K562 (cell line): ENCODE measurements at regions not wholly inside any gene's neighbourhood (a gene's known extent, or its start where the extent isn't known, plus 50 kb on each side); places are given as distances from the start of the nearest gene placed in this dataset.

Source experiments
- ATAC-seq: fragments of 200-7000 bp; cut with Tn5 transposase; 3 replicates; pipeline ENCODE4 v1.9.1; 2020; ENCODE audit warnings: moderate library complexity
- BruUV-seq: library from RNA; stranded (reverse); fragments of 400-500 nt; replicated peaks from 2 replicates; lab custom pipeline; 2021; lab: Mats Ljungman, UMichigan
- CTCF ChIA-PET: fragments of 300-600 bp; formaldehyde crosslinking; extraction: SDS; loops from one replicate; lab custom pipeline; 2021; ENCODE audit warnings: low intra/inter-chr PET ratio; lab: Yijun Ruan, JAX
- POLR2A ChIA-PET: fragments of 300-600, 350-650 bp; sonication (Branson Sonifier 250); formaldehyde crosslinking; extraction: SDS; loops from one replicate; lab custom pipeline; 2021; ENCODE audit warnings: antibody characterized with exemption, inconsistent platforms; lab: Yijun Ruan, JAX
- DNase-seq, 4 experiments: peaks; one replicate each; pipeline versions ENCODE4 v3.0.0 to v3.0.0-alpha.2; 2011 to 2018; ENCODE audit warnings: low spot score in 3 of 4, mixed read lengths in 3 of 4; ENCODE audit errors: extremely low read depth in 1 of 4
- FAIRE-seq: peaks from 2 replicates; lab custom pipeline; 2011; peaks lifted over from hg19 to GRCh38; lab: Jason Lieb, UNC
- H2AFZ ChIP-seq: 2 replicates; pipeline ENCODE4 v1.6.0; 2011; ENCODE audit warnings: low read depth, low read length, control low read depth, inconsistent platforms
- H3K27ac ChIP-seq: fragments of 200-600 bp; 3 replicates; pipeline ENCODE4 v1.8.0; 2011; ENCODE audit warnings: low read depth, mild to moderate bottlenecking, control low read depth, inconsistent platforms, low read length, moderate library complexity, mixed read lengths; ENCODE audit errors: extremely low read depth
- H3K27me3 ChIP-seq, 2 experiments: fragments of 300-600 bp in 1 of 2; 2 replicates in 1 of 2; 3 replicates in 1 of 2; pipeline versions ENCODE4 v1.6.0 to v1.8.0; 2011; ENCODE audit warnings: inconsistent platforms in 2 of 2, low read length in 2 of 2, mild to moderate bottlenecking in 1 of 2, mixed read lengths in 1 of 2, moderate library complexity in 1 of 2; ENCODE audit not compliant: control insufficient read depth in 2 of 2, insufficient read depth in 2 of 2
- H3K36me3 ChIP-seq: fragments of 300-600 bp; 3 replicates; pipeline ENCODE4 v1.8.0; 2011; ENCODE audit warnings: mild to moderate bottlenecking, low read length, inconsistent platforms; ENCODE audit not compliant: control insufficient read depth, insufficient read depth
- H3K4me1 ChIP-seq, 2 experiments: fragments of 200-600 bp in 1 of 2; replicated peaks in 1 of 2; 2 replicates in 1 of 2; 3 replicates in 1 of 2; pipeline versions ENCODE4 v1.5.1 to v1.8.0; 2011; ENCODE audit warnings: inconsistent platforms in 2 of 2, low read length in 2 of 2, mild to moderate bottlenecking in 1 of 2, mixed read lengths in 1 of 2, moderate library complexity in 1 of 2; ENCODE audit not compliant: control insufficient read depth in 2 of 2, insufficient read depth in 2 of 2
- H3K4me2 ChIP-seq: 2 replicates; pipeline ENCODE4 v1.6.1; 2011; ENCODE audit warnings: low read length, control low read depth, inconsistent platforms, mixed read lengths; ENCODE audit not compliant: insufficient read depth
- H3K4me3 ChIP-seq: fragments of 200-600 bp; sonication (generic), shearing (Covaris generic); 2 replicates; pipeline ENCODE4 v1.5.1; 2016; ENCODE audit warnings: control low read depth, inconsistent platforms
- H3K79me2 ChIP-seq: fragments of 200-600 bp; 3 replicates; pipeline ENCODE4 v1.8.0; 2011; ENCODE audit warnings: low read length, inconsistent platforms; ENCODE audit not compliant: control insufficient read depth, insufficient read depth
- H3K9ac ChIP-seq, 2 experiments: 2 replicates each; pipeline versions ENCODE4 v1.6.0 to v1.6.1; 2011; ENCODE audit warnings: low read depth in 2 of 2, low read length in 2 of 2, control low read depth in 1 of 2, inconsistent platforms in 1 of 2, mild to moderate bottlenecking in 1 of 2, mixed read lengths in 1 of 2; ENCODE audit not compliant: insufficient read depth in 1 of 2
- H3K9me1 ChIP-seq: one replicate; pipeline ENCODE4 v1.6.0; 2011; ENCODE audit warnings: inconsistent platforms, mild to moderate bottlenecking, low read length, moderate library complexity; ENCODE audit not compliant: control insufficient read depth, insufficient read depth
- H3K9me3 ChIP-seq: replicated peaks from 2 replicates; pipeline ENCODE4 v1.5.1; 2011; ENCODE audit warnings: low read depth, low read length, inconsistent platforms; ENCODE audit not compliant: control insufficient read depth, insufficient read depth
- H4K20me1 ChIP-seq: replicated peaks from 2 replicates; pipeline ENCODE4 v1.6.1; 2011; ENCODE audit warnings: low read length, inconsistent platforms, mixed read lengths; ENCODE audit not compliant: control insufficient read depth, insufficient read depth
- ATF2 ChIP-seq: sonication (generic); formaldehyde crosslinking; IDR thresholded peaks from 2 replicates; pipeline ENCODE4 v1.8.1; 2022; ENCODE audit warnings: missing genetic modification reagents
- ESRRA ChIP-seq: fragments of 450-650 bp; IDR thresholded peaks from 2 replicates; pipeline ENCODE4 v1.6.1; 2014; ENCODE audit warnings: low read depth, mild to moderate bottlenecking, moderate library complexity, borderline replicate concordance
- NRF1 ChIP-seq, 2 experiments: fragments of 450-650 bp; IDR thresholded peaks in 1 of 2; conservative IDR thresholded peaks in 1 of 2; 2 replicates each; pipeline ENCODE4 v1.6.1; 2014; ENCODE audit warnings: mild to moderate bottlenecking in 2 of 2
- PRPF4 ChIP-seq: fragments of 200-400 bp; formaldehyde crosslinking; IDR thresholded peaks from one replicate; pipeline ENCODE4 v1.6.1; 2017; ENCODE audit warnings: low read length, low read depth, mild to moderate bottlenecking; ENCODE audit not compliant: insufficient read depth, poor library complexity, severe bottlenecking
- RUNX1 ChIP-seq: sonication (generic); IDR thresholded peaks from 2 replicates; pipeline ENCODE4 v1.6.1; 2016; ENCODE audit warnings: antibody characterized with exemption, low read depth
- SMARCE1 ChIP-seq: fragments of 450-650 bp; IDR thresholded peaks from 2 replicates; pipeline ENCODE4 v1.7.1; 2016; ENCODE audit warnings: mild to moderate bottlenecking
- SMC3 ChIP-seq: conservative IDR thresholded peaks from 2 replicates; pipeline ENCODE4 v1.6.1; 2011; ENCODE audit warnings: low read depth, low read length, improper control_type of control experiment; ENCODE audit not compliant: insufficient read depth
- ZNF232 ChIP-seq: sonication (generic); formaldehyde crosslinking; IDR thresholded peaks from 2 replicates; pipeline ENCODE4 v1.8.0; 2022; ENCODE audit warnings: mild to moderate bottlenecking, missing genetic modification reagents
- ZNF551 ChIP-seq: fragments of 250-450 bp; sonication (Bioruptor Pico); IDR thresholded peaks from 2 replicates; pipeline ENCODE4 v1.5.0; 2021; ENCODE audit warnings: mild to moderate bottlenecking, moderate library complexity
- ZNF695 ChIP-seq: fragments of 450-650 bp; formaldehyde crosslinking; IDR thresholded peaks from 2 replicates; pipeline ENCODE4 v1.4.0; 2020; ENCODE audit warnings: mild to moderate bottlenecking, moderate library complexity
- WGBS: fragments of 100-300 bp; shearing (Covaris generic); methylation state at CpG from one replicate; pipeline ENCODE4 v1.1.6; 2016; ENCODE audit warnings: low coverage, mixed read lengths; ENCODE audit not compliant: insufficient coverage; ENCODE audit errors: missing lambda C conversion rate; 5-methylcytosine and 5-hydroxymethylcytosine counted together
- in situ Hi-C: fragments of 300-500 bp; cut with MboI; formaldehyde crosslinking; loops from 4 replicates; pipeline ENCODE4 v1.15.0; 2018; ENCODE audit warnings: inconsistent platforms, mixed read lengths
- intact Hi-C: fragments of 100-400 bp; cut with micrococcal nuclease; formaldehyde crosslinking; loops from 2 replicates; pipeline ENCODE4 v1.14.2; 2022
- TF ChIP-seq, protein P1 (sequence below): IDR thresholded peaks from 2 replicates; pipeline ENCODE4 v1.6.1; 2012; ENCODE audit warnings: low read depth, low read length, improper control_type of control experiment, borderline replicate concordance
- TF ChIP-seq, protein P2 (sequence below): fragments of 250-450 bp; sonication (Bioruptor Pico); IDR thresholded peaks from 2 replicates; pipeline ENCODE4 v1.5.0; 2021

DNA sequence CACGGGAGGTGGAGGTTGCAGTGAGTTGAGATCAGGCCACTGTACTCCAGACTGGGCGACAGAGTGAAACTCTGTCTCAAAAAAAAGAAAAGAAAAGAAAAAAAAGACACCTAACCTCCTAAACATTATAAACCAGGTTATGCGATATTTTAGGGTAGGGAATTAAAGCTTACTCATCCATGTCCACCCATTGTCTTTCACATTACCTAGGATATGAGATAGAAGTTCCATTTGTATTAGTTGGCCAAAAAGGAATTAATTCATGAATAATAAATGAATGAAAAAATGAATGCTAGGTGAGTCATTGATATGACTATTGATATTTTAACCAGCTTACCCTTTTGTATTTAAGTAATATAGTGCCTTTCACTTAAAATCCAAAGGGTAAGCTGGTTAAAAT lies 132.9 kb downstream of the FAM161A start (continued):
- TF ChIP-seq, protein P1, sequence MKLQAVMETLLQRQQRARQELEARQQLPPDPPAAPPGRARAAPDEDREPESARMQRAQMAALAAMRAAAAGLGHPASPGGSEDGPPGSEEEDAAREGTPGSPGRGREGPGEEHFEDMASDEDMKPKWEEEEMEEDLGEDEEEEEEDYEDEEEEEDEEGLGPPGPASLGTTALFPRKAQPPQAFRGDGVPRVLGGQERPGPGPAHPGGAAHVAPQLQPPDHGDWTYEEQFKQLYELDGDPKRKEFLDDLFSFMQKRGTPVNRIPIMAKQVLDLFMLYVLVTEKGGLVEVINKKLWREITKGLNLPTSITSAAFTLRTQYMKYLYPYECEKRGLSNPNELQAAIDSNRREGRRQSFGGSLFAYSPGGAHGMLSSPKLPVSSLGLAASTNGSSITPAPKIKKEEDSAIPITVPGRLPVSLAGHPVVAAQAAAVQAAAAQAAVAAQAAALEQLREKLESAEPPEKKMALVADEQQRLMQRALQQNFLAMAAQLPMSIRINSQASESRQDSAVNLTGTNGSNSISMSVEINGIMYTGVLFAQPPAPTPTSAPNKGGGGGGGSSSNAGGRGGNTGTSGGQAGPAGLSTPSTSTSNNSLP = no peak
- TF ChIP-seq ZNF695 (CRISPR knock-in tag) = no peak

GRCh38 chr2:61718965-61719364 lies 134.9 kb downstream of the FAM161A start:
- H3K27me3 ChIP-seq = peaks cover 0 to 29% of the 10 kb centered on the region in 2 experiments; a peak in 2 of 5 replicates
- H3K9ac ChIP-seq = no peak overlapping the region
- H3K27ac ChIP-seq = no peak overlapping the region
- H3K9me1 ChIP-seq = no peaks in the 10 kb centered on the region
- 0 out of 2 replicates have a peak overlapping the region, but pooled peaks have one; percentile 27 for H2AFZ ChIP-seq
- H3K9me3 ChIP-seq = no peaks in the 10 kb centered on the region
- no peak for ATAC-seq
- TF ChIP-seq NRF1 (conservative IDR thresholded peaks at IDR 0.05 in 1 of 2, IDR thresholded peaks at IDR 0.05 in 1 of 2) = no peak
- no peak for TF ChIP-seq ATF2 (CRISPR knock-in tag)
- TF ChIP-seq ZNF551 (CRISPR knock-in tag) = no peak
- TF ChIP-seq SMC3 = no peak
- TF ChIP-seq RUNX1 = no peak
- TF ChIP-seq SMARCE1 = no peak
- TF ChIP-seq, protein P2, sequence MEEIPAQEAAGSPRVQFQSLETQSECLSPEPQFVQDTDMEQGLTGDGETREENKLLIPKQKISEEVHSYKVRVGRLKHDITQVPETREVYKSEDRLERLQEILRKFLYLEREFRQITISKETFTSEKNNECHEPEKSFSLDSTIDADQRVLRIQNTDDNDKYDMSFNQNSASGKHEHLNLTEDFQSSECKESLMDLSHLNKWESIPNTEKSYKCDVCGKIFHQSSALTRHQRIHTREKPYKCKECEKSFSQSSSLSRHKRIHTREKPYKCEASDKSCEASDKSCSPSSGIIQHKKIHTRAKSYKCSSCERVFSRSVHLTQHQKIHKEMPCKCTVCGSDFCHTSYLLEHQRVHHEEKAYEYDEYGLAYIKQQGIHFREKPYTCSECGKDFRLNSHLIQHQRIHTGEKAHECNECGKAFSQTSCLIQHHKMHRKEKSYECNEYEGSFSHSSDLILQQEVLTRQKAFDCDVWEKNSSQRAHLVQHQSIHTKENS (CRISPR knock-in tag) = no peak
- no peak for TF ChIP-seq PRPF4
- no peak for TF ChIP-seq ZNF232 (CRISPR knock-in tag)
- TF ChIP-seq ESRRA = no peak
- no peak overlapping the region for H3K4me2 ChIP-seq
- H3K4me1 ChIP-seq = peaks cover 0 to 4% of the 10 kb centered on the region in 2 experiments; a peak in 1 of 5 replicates
- DNase-seq = no peak
- no peak for FAIRE-seq
- POLR2A ChIA-PET = interaction anchor here (0.6 to 1.2 kb wide), 3 partner anchors 18 to 584 kb away, joined by 3 read pairs; partner anchors contain the start of gene XPO1
- WGBS = 18% methylated on average over 5 of the region's 5 CpGs
- in situ Hi-C loops (no loop called here), intact Hi-C loops (no loop called here)
- no peaks in the 10 kb centered on the region for H4K20me1 ChIP-seq
- no peaks in the 10 kb centered on the region for H3K79me2 ChIP-seq
- BruUV-seq = no TSS peak
- H3K36me3 ChIP-seq = no peaks in the 10 kb centered on the region
- H3K4me3 ChIP-seq = no peak overlapping the region
- CTCF ChIA-PET = no interaction called here
